GM19463 (cell line): ENCODE measurements at regions not wholly inside any gene's neighbourhood (a gene's known extent, or its start where the extent isn't known, plus 50 kb on each side); places are given as distances from the start of the nearest gene placed in this dataset.
A peak's percentile ranks its signal among the peaks of the same experiment; 100 is the strongest.
"Not testable (repeated sequence)": the region's sequence is repeated elsewhere in the genome, so short reads cannot be mapped to it uniquely, and the experiment has no call there.

Source experiments
- ATAC-seq: cut with Tn5 transposase; IDR thresholded peaks from one replicate; pipeline ENCODE4 v1.9.1; 2021; ENCODE audit warnings: mild to moderate bottlenecking, moderate library complexity; ENCODE audit not compliant: unreplicated experiment

- ATAC-seq = no peak
Observed at GRCh38 chr12:126908765-126909142, 1358.2 kb upstream of the TMEM132C start.

- no peak for ATAC-seq
Observed at GRCh38 chr12:126910570-126910969, 1356.4 kb upstream of the TMEM132C start.

- no peak for ATAC-seq
Observed at GRCh38 chr12:126912111-126912510, 1354.9 kb upstream of the TMEM132C start.

GRCh38 chr12:126914170-126914793 is 1352.7 kb upstream of the TMEM132C start:
- no peak for ATAC-seq

GRCh38 chr12:126915309-126915708 is 1351.7 kb upstream of the TMEM132C start:
- no peak for ATAC-seq

- ATAC-seq = peak; percentile 62
Observed at GRCh38 chr12:126926023-126926594, 1340.9 kb upstream of the TMEM132C start.

- no peak for ATAC-seq
Observed at GRCh38 chr12:126930234-126930633, 1336.7 kb upstream of the TMEM132C start.

- no peak for ATAC-seq
Observed at GRCh38 chr12:126932156-126932555, 1334.8 kb upstream of the TMEM132C start.

- ATAC-seq = no peak
Observed at GRCh38 chr12:126935435-126935834, 1331.5 kb upstream of the TMEM132C start.

- peak; percentile 67 for ATAC-seq
Observed at GRCh38 chr12:126936181-126936851, 1330.7 kb upstream of the TMEM132C start.

- ATAC-seq = no peak
Observed at GRCh38 chr12:126937431-126937830, 1329.5 kb upstream of the TMEM132C start.

GRCh38 chr12:126944684-126945083 is 1322.3 kb upstream of the TMEM132C start:
- ATAC-seq = no peak

GRCh38 chr12:126946958-126947357 is 1320.0 kb upstream of the TMEM132C start:
- ATAC-seq = not testable (repeated sequence)

- no peak for ATAC-seq
Observed at GRCh38 chr12:126949558-126949957, 1317.4 kb upstream of the TMEM132C start.

GRCh38 chr12:126950266-126950665 is 1316.7 kb upstream of the TMEM132C start:
- ATAC-seq = no peak

- no peak for ATAC-seq
Observed at GRCh38 chr12:126952096-126953007, 1314.6 kb upstream of the TMEM132C start.

- no peak for ATAC-seq
Observed at GRCh38 chr12:126953365-126953889, 1313.5 kb upstream of the TMEM132C start.

- ATAC-seq = no peak
Observed at GRCh38 chr12:126960221-126960620, 1306.7 kb upstream of the TMEM132C start.

GRCh38 chr12:126960709-126961108 is 1306.3 kb upstream of the TMEM132C start:
- ATAC-seq = no peak

- ATAC-seq = no peak
Observed at GRCh38 chr12:126963825-126964224, 1303.1 kb upstream of the TMEM132C start.

- no peak for ATAC-seq
Observed at GRCh38 chr12:126966498-126966897, 1300.5 kb upstream of the TMEM132C start.
